ENCODE measurements at regions not wholly inside any gene's neighbourhood (a gene's known extent, or its start where the extent isn't known, plus 50 kb on each side); places are given as distances from the start of the nearest gene placed in this dataset.

GRCh38 chr4:83947125-83947829 lies 411.4 kb downstream of the GPAT3 start:
- TF ChIP-seq, protein P1, sequence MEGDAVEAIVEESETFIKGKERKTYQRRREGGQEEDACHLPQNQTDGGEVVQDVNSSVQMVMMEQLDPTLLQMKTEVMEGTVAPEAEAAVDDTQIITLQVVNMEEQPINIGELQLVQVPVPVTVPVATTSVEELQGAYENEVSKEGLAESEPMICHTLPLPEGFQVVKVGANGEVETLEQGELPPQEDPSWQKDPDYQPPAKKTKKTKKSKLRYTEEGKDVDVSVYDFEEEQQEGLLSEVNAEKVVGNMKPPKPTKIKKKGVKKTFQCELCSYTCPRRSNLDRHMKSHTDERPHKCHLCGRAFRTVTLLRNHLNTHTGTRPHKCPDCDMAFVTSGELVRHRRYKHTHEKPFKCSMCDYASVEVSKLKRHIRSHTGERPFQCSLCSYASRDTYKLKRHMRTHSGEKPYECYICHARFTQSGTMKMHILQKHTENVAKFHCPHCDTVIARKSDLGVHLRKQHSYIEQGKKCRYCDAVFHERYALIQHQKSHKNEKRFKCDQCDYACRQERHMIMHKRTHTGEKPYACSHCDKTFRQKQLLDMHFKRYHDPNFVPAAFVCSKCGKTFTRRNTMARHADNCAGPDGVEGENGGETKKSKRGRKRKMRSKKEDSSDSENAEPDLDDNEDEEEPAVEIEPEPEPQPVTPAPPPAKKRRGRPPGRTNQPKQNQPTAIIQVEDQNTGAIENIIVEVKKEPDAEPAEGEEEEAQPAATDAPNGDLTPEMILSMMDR (IDR thresholded peaks at IDR 0.05; ENCODE audit: low read depth, low read length) = no peak
- TF ChIP-seq POLR2A (IDR thresholded peaks at IDR 0.05; ENCODE audit: extremely low read depth, insufficient read length) (no peak), MAX (IDR thresholded peaks at IDR 0.05; ENCODE audit: low read depth, low read length) (no peak)
